ENCODE measurements at regions not wholly inside any gene's neighbourhood (a gene's known extent, or its start where the extent isn't known, plus 50 kb on each side); places are given as distances from the start of the nearest gene placed in this dataset.

DNA sequence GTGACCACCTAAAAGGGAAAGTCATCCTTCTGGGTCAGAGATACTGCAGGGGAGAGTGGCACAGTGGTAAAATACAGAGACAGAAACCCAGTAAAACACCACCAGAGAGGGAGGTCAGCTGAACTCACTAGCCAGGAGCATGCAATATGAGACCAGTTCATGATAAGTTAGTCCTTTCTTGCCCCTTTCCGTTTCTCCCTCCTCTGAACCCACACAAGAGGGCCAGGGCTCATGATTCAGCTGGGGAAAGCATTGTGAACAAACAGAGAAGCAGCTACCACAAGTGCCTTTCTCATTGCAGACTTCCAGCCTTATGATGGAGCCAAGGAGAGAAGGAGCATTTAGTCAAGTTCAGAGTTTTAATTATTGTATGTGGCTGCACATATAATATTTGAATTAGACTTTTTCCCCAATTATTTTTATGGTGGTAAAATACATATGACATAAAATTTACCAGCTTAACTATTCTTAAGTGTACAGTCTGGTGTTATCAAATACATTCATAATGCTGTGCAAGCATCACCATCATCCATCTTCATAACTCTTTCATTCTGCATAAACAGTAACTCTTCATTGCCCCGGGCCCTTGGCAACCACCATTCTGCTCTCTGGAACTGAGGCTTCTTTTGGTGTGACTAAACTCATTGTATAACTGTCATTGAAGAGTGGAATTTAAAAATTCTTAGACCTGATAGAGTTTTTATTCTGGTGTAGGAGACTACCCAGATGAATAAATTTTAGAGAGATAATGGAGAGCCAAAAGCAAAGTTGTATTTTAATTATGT, 114.6 kb downstream of the DDIT4L start:
- H3K27ac ChIP-seq: no peak overlapping the region
- TF ChIP-seq ZFX (IDR thresholded peaks at IDR 0.05) (no peak), CTCF (conservative IDR thresholded peaks at IDR 0.05) (no peak)

DNA sequence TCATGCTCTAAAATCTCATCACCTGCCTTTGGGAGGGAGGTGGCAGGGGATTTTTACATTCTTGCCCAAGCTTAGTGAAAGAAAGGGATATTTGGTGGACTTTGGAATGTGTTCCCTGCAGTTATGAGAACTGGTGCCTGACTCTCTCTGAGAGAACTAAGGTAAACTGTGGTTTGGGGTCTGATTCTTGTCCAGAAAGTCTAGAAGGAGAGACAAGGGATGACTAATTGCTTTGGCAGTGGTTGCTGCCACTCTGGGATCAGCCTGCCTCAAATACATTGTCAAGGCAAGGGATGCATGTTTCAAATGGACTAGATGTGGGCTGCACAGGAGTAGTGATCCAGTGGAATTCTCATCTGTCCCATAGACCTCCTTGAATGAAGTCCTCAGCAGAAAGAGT, 115.2 kb downstream of the DDIT4L start:
- TF ChIP-seq CTCF (conservative IDR thresholded peaks at IDR 0.05) (no peak), ZFX (IDR thresholded peaks at IDR 0.05) (no peak)

DNA sequence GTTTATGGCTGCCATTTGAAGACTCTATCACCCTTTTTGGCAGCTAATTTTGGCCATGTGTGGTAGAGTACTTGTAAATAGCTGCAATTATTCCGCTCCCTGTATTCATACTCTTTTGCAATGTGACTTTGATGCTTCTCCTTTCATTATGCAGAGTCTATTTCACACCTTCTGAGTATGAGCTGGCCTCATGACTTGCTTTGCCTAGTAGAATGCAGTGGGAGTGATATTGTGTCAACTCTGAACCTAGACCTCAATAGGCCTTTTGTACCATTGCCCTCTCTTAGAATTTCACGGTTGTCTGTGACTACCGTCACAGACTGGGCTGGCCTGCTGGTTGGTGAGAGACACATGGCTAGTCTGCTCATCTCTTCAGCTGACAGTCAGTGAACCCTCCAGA, 118.8 kb downstream of the DDIT4L start:
- no peak overlapping the region for H3K27ac ChIP-seq
- TF ChIP-seq CTCF (conservative IDR thresholded peaks at IDR 0.05) (no peak), ZFX (IDR thresholded peaks at IDR 0.05) (no peak)

More for the DNA sequence above, 115.2 kb downstream of the DDIT4L start:
- no peak overlapping the region for H3K27ac ChIP-seq

- H3K27ac ChIP-seq: no peak overlapping the region
- TF ChIP-seq ZFX (IDR thresholded peaks at IDR 0.05) (no peak), CTCF (conservative IDR thresholded peaks at IDR 0.05) (no peak)
These were observed 119.4 kb downstream of the DDIT4L start for GRCh38 chr4:100070868-100071267.

DNA sequence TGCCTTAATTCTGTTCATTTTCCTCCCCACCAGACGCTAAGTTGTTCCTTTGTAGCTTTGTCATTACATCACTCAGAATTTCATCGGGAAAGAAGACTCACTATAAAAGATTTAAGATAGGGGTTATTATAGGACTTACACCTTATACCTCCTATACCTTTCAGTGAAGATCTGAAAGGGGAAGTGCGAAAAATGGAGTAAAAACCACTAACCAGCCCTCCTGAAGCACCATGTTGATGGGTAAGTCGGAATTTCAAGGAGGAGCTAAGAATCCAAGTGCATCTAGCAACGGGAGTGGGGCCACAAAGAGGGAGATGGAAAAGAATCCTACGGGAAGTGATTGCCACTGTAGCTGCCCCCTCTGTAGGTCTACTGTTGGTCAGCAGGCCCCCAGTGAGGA, 119.1 kb upstream of the H2AZ1 start:
- no peak overlapping the region for H3K27ac ChIP-seq
- TF ChIP-seq ZFX (IDR thresholded peaks at IDR 0.05) (no peak), CTCF (conservative IDR thresholded peaks at IDR 0.05) (no peak)

- H3K27ac ChIP-seq: no peak overlapping the region
- TF ChIP-seq CTCF (conservative IDR thresholded peaks at IDR 0.05) (no peak), ZFX (IDR thresholded peaks at IDR 0.05) (no peak)
These were observed 117.2 kb upstream of the H2AZ1 start for GRCh38 chr4:100067255-100067654.

DNA sequence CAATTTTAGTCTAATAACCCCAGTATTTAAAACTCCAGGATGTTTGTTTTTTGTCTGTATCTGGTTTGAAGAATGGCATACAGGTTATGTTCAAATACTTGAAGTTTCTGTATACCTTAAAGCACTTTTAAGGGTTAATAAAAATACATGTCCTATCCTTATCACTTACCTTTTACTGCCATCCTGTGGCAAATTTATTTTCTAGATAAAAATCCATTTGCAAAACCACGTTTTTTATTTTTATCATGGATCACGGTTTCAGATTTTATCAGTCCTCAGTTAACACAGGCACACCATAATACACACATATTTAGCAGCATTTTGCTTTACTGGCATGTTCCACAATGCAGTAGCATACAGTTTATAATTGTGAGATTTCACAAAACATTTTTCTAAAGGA, 113.3 kb upstream of the H2AZ1 start:
- TF ChIP-seq CTCF (conservative IDR thresholded peaks at IDR 0.05): peak; percentile 28
- no peak for TF ChIP-seq ZFX (IDR thresholded peaks at IDR 0.05)
- H3K27ac ChIP-seq: no peak overlapping the region

Data from C4-2B (cell line).